Umbilical cord (tissue), 1 donor: ENCODE measurements at regions not wholly inside any gene's neighbourhood (a gene's known extent, or its start where the extent isn't known, plus 50 kb on each side); places are given as distances from the start of the nearest gene placed in this dataset.

Source experiments
- DNase-seq: peaks from one replicate; pipeline ENCODE4 v3.0.0-alpha.2; 2015; ENCODE audit warnings: low spot score

GRCh38 chr9:108001237-108001636 lies 511.7 kb upstream of the KLF4 start:
- DNase-seq = peak; percentile 93

GRCh38 chr9:107999890-108000289 lies 510.3 kb upstream of the KLF4 start:
- no peak for DNase-seq

- peak; percentile 43 for DNase-seq
These were observed 509.4 kb upstream of the KLF4 start for GRCh38 chr9:107999011-107999410.

- DNase-seq = no peak
These were observed 505.1 kb upstream of the KLF4 start for GRCh38 chr9:107994648-107995047.

- DNase-seq = no peak
These were observed 502.7 kb upstream of the KLF4 start for GRCh38 chr9:107992271-107992670.

GRCh38 chr9:107991581-107991980 lies 502.0 kb upstream of the KLF4 start:
- no peak for DNase-seq

- peak; percentile 17 for DNase-seq
These were observed 500.0 kb upstream of the KLF4 start for GRCh38 chr9:107989544-107989943.

- DNase-seq = no peak
These were observed 499.5 kb upstream of the KLF4 start for GRCh38 chr9:107989099-107989498.

- DNase-seq = no peak
These were observed 495.4 kb upstream of the KLF4 start for GRCh38 chr9:107984956-107985355.

GRCh38 chr9:107983762-107984161 lies 494.2 kb upstream of the KLF4 start:
- no peak for DNase-seq

- DNase-seq = no peak
These were observed 493.6 kb upstream of the KLF4 start for GRCh38 chr9:107983181-107983603.

GRCh38 chr9:107982745-107983144 lies 493.2 kb upstream of the KLF4 start:
- DNase-seq = no peak

GRCh38 chr9:107982001-107982400 lies 492.4 kb upstream of the KLF4 start:
- DNase-seq = no peak

- DNase-seq = no peak
These were observed 491.4 kb upstream of the KLF4 start for GRCh38 chr9:107980984-107981383.

- no peak for DNase-seq
These were observed 487.2 kb upstream of the KLF4 start for GRCh38 chr9:107976767-107977166.

- DNase-seq = no peak
These were observed 485.9 kb upstream of the KLF4 start for GRCh38 chr9:107975426-107976010.

GRCh38 chr9:107973451-107973850 lies 483.9 kb upstream of the KLF4 start:
- no peak for DNase-seq

GRCh38 chr9:107972346-107972745 lies 482.8 kb upstream of the KLF4 start:
- no peak for DNase-seq

- DNase-seq = no peak
These were observed 481.7 kb upstream of the KLF4 start for GRCh38 chr9:107971241-107971640.

GRCh38 chr9:107970726-107971125 lies 481.2 kb upstream of the KLF4 start:
- DNase-seq = no peak

- no peak for DNase-seq
These were observed 480.2 kb upstream of the KLF4 start for GRCh38 chr9:107969727-107970126.

GRCh38 chr9:107969141-107969540 lies 479.6 kb upstream of the KLF4 start:
- no peak for DNase-seq

GRCh38 chr9:107963246-107963645 lies 473.7 kb upstream of the KLF4 start:
- DNase-seq = no peak

- DNase-seq = no peak
These were observed 471.3 kb upstream of the KLF4 start for GRCh38 chr9:107960916-107961315.
